ENCODE measurements at regions not wholly inside any gene's neighbourhood (a gene's known extent, or its start where the extent isn't known, plus 50 kb on each side); places are given as distances from the start of the nearest gene placed in this dataset.

DNA sequence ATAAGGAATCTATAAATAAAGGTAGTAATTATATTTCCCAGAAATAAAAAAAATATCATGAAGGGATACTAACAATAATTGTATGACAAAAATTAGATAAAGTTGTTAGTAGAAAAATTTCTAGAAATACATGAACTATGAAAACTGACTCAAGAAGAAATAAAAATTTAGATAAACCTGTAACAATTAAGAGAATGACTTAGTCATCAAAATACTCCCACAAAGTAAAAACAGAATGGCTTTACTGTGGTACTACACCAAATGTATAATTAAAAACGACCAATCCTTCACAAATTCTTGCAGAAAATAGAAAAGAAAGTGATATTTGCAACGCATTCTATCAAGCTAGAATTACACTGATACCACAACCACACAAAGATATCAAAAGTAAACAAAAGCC, 176.2 kb upstream of the ETV3 start:
- TF ChIP-seq, protein P1, sequence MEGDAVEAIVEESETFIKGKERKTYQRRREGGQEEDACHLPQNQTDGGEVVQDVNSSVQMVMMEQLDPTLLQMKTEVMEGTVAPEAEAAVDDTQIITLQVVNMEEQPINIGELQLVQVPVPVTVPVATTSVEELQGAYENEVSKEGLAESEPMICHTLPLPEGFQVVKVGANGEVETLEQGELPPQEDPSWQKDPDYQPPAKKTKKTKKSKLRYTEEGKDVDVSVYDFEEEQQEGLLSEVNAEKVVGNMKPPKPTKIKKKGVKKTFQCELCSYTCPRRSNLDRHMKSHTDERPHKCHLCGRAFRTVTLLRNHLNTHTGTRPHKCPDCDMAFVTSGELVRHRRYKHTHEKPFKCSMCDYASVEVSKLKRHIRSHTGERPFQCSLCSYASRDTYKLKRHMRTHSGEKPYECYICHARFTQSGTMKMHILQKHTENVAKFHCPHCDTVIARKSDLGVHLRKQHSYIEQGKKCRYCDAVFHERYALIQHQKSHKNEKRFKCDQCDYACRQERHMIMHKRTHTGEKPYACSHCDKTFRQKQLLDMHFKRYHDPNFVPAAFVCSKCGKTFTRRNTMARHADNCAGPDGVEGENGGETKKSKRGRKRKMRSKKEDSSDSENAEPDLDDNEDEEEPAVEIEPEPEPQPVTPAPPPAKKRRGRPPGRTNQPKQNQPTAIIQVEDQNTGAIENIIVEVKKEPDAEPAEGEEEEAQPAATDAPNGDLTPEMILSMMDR (IDR thresholded peaks at IDR 0.05): no peak
- TF ChIP-seq NR3C1 (CRISPR knock-in tag; conservative IDR thresholded peaks at IDR 0.05; ENCODE audit: low read depth) (no peak), ELF4 (CRISPR knock-in tag; IDR thresholded peaks at IDR 0.05; ENCODE audit: low read depth) (no peak), TEAD1 (CRISPR knock-in tag; IDR thresholded peaks at IDR 0.05) (no peak), NFE2L1 (CRISPR knock-in tag; IDR thresholded peaks at IDR 0.05) (no peak), TCF7 (CRISPR knock-in tag; IDR thresholded peaks at IDR 0.05; ENCODE audit: low read depth) (no peak), NR2C2 (CRISPR knock-in tag; IDR thresholded peaks at IDR 0.05) (no peak), JUN (CRISPR knock-in tag; IDR thresholded peaks at IDR 0.05) (no peak), ZBTB21 (CRISPR knock-in tag; IDR thresholded peaks at IDR 0.05; ENCODE audit: borderline replicate concordance) (no peak)
- TF ChIP-seq, protein P2, sequence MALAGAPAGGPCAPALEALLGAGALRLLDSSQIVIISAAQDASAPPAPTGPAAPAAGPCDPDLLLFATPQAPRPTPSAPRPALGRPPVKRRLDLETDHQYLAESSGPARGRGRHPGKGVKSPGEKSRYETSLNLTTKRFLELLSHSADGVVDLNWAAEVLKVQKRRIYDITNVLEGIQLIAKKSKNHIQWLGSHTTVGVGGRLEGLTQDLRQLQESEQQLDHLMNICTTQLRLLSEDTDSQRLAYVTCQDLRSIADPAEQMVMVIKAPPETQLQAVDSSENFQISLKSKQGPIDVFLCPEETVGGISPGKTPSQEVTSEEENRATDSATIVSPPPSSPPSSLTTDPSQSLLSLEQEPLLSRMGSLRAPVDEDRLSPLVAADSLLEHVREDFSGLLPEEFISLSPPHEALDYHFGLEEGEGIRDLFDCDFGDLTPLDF (CRISPR knock-in tag; IDR thresholded peaks at IDR 0.05): no peak
- TF ChIP-seq, protein P3, sequence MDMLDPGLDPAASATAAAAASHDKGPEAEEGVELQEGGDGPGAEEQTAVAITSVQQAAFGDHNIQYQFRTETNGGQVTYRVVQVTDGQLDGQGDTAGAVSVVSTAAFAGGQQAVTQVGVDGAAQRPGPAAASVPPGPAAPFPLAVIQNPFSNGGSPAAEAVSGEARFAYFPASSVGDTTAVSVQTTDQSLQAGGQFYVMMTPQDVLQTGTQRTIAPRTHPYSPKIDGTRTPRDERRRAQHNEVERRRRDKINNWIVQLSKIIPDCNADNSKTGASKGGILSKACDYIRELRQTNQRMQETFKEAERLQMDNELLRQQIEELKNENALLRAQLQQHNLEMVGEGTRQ (CRISPR knock-in tag; IDR thresholded peaks at IDR 0.05): no peak

Measured in WTC11 (cell line).